ENCODE measurements at regions not wholly inside any gene's neighbourhood (a gene's known extent, or its start where the extent isn't known, plus 50 kb on each side); places are given as distances from the start of the nearest gene placed in this dataset.

DNA sequence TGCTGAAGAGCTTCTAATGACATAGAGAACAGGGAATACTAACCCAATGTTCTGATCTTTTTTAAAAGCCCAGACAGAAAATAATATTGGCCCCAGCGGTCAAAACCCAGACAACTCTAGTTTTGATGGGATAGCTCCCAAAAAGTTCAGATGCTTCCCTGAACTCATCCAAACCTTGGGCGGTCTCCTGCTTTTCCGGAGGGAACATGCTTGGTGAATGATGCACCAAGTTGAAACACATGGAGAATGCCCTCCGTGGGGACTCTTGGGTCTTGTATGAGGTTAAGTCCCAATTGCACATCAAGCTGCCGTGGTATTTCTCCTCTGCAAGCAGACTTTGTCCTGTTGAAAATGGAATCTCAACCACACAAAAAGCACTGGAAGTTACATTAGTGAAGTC lies 120.7 kb upstream of the CTAGE1 start:
- no peaks in the 10 kb centered on the region for H3K27me3 ChIP-seq (ENCODE audit: insufficient read depth, low read length, poor library complexity, severe bottlenecking)
- TF ChIP-seq, protein P1, sequence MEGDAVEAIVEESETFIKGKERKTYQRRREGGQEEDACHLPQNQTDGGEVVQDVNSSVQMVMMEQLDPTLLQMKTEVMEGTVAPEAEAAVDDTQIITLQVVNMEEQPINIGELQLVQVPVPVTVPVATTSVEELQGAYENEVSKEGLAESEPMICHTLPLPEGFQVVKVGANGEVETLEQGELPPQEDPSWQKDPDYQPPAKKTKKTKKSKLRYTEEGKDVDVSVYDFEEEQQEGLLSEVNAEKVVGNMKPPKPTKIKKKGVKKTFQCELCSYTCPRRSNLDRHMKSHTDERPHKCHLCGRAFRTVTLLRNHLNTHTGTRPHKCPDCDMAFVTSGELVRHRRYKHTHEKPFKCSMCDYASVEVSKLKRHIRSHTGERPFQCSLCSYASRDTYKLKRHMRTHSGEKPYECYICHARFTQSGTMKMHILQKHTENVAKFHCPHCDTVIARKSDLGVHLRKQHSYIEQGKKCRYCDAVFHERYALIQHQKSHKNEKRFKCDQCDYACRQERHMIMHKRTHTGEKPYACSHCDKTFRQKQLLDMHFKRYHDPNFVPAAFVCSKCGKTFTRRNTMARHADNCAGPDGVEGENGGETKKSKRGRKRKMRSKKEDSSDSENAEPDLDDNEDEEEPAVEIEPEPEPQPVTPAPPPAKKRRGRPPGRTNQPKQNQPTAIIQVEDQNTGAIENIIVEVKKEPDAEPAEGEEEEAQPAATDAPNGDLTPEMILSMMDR (conservative IDR thresholded peaks at IDR 0.05; ENCODE audit: low read length): no peak
- TF ChIP-seq EZH2phosphoT487 (IDR thresholded peaks at IDR 0.05; ENCODE audit: borderline replicate concordance): no peak
- H4K20me1 ChIP-seq (ENCODE audit: insufficient read depth, low read length, poor library complexity, severe bottlenecking): no peaks in the 10 kb centered on the region
- no peak overlapping the region for H3K4me2 ChIP-seq (ENCODE audit: low read depth, low read length, poor library complexity, severe bottlenecking)
- no peaks in the 10 kb centered on the region for H3K4me1 ChIP-seq (ENCODE audit: insufficient read depth, low read length, poor library complexity, severe bottlenecking)
- no peaks in the 10 kb centered on the region for H3F3A ChIP-seq (ENCODE audit: low read depth)
- H2AFZ ChIP-seq (ENCODE audit: low read length): no peak overlapping the region
- H3K9me2 ChIP-seq (replicated peaks; ENCODE audit: low read depth, low read length): no peaks in the 10 kb centered on the region
- H3K9ac ChIP-seq (ENCODE audit: low read depth, low read length, poor library complexity, severe bottlenecking): no peak overlapping the region
- no peaks in the 10 kb centered on the region for H3K9me3 ChIP-seq (ENCODE audit: insufficient read depth, low read depth, low read length)
- H3K36me3 ChIP-seq (ENCODE audit: insufficient read depth, low read length): no peaks in the 10 kb centered on the region
- H3K79me2 ChIP-seq (ENCODE audit: insufficient read depth, low read length): no peaks in the 10 kb centered on the region
- H3K4me3 ChIP-seq (ENCODE audit: low read length, poor library complexity, severe bottlenecking): no peak overlapping the region

DNA sequence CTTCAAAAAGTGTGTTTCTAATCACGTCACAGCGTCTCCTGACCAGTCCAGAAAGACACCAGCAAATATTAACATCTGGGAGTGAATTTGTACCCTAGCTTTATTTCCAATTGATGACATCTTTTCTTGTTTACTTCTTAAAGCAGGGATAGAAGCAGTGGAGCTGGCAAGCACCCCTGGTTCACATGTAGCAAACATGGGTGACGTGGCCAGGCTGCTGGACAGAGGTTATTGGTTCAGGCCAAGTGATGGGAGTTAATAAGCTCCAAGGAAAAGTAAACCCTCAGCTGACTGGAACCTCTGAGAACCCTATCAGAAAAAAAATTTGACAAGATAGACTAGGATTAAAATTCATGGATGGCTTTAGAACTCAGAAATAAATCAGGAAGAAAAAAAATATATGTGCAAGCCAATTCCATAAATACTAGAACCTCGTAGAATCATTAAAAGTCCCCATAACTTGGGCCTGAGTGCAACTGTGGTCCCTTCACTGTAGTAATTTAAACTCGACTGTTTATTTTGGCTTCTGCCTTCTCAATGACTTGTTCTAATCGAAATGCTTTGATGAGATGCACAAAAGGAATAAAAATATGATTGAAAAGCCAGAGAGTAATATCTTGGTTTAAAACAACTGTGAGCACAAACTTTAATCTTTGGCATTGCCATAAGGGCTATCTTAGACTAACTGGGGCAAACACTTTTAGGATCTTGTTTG lies 121.5 kb upstream of the CTAGE1 start:
- Histone ChIP-seq H3K9me3 (ENCODE audit: insufficient read depth, low read depth, low read length) (no peaks in the 10 kb centered on the region), H3K4me3 (ENCODE audit: low read length, poor library complexity, severe bottlenecking) (no peak overlapping the region), H3K9me2 (replicated peaks; ENCODE audit: low read depth, low read length) (no peaks in the 10 kb centered on the region), H3K79me2 (ENCODE audit: insufficient read depth, low read length) (no peaks in the 10 kb centered on the region), H3K4me1 (ENCODE audit: insufficient read depth, low read length, poor library complexity, severe bottlenecking) (no peaks in the 10 kb centered on the region), H3K9ac (ENCODE audit: low read depth, low read length, poor library complexity, severe bottlenecking) (no peak overlapping the region), H3K27me3 (ENCODE audit: insufficient read depth, low read length, poor library complexity, severe bottlenecking) (no peaks in the 10 kb centered on the region), H3K4me2 (ENCODE audit: low read depth, low read length, poor library complexity, severe bottlenecking) (no peak overlapping the region), H4K20me1 (ENCODE audit: insufficient read depth, low read length, poor library complexity, severe bottlenecking) (no peaks in the 10 kb centered on the region), H3F3A (ENCODE audit: low read depth) (no peaks in the 10 kb centered on the region), H3K36me3 (ENCODE audit: insufficient read depth, low read length) (no peaks in the 10 kb centered on the region), H2AFZ (ENCODE audit: low read length) (no peak overlapping the region)
- TF ChIP-seq, protein P1 (conservative IDR thresholded peaks at IDR 0.05; ENCODE audit: low read length): no peak
- TF ChIP-seq EZH2phosphoT487 (IDR thresholded peaks at IDR 0.05; ENCODE audit: borderline replicate concordance): no peak

DNA sequence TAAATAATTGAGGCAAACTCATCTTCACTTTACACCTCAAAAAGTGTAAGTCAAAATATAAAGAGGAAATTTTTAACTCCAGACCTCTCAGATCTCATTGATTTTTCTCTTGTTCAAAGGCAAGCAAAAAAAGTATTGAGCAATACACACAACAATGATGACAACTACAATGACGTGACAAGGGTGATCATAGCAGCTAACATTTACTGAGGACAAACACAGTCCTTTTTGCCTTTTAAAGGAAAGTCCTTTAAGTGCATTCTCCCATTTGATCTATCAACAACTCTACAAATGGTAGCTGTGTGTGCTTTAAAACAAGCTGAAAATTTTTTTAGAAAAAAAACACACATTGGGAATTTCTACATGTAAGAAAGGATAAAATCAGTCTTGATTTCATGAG lies 123.5 kb upstream of the CTAGE1 start:
- no peak overlapping the region for H3K9ac ChIP-seq (ENCODE audit: low read depth, low read length, poor library complexity, severe bottlenecking)
- H3K4me3 ChIP-seq (ENCODE audit: low read length, poor library complexity, severe bottlenecking): no peak overlapping the region

More for the DNA sequence above, 123.5 kb upstream of the CTAGE1 start:
- Histone ChIP-seq H4K20me1 (ENCODE audit: insufficient read depth, low read length, poor library complexity, severe bottlenecking) (no peaks in the 10 kb centered on the region), H3K79me2 (ENCODE audit: insufficient read depth, low read length) (no peaks in the 10 kb centered on the region), H3K9me3 (ENCODE audit: insufficient read depth, low read depth, low read length) (no peaks in the 10 kb centered on the region), H3K4me1 (ENCODE audit: insufficient read depth, low read length, poor library complexity, severe bottlenecking) (no peaks in the 10 kb centered on the region), H3F3A (ENCODE audit: low read depth) (no peaks in the 10 kb centered on the region), H2AFZ (ENCODE audit: low read length) (no peak overlapping the region), H3K4me2 (ENCODE audit: low read depth, low read length, poor library complexity, severe bottlenecking) (no peak overlapping the region), H3K27me3 (ENCODE audit: insufficient read depth, low read length, poor library complexity, severe bottlenecking) (no peaks in the 10 kb centered on the region), H3K36me3 (ENCODE audit: insufficient read depth, low read length) (no peaks in the 10 kb centered on the region), H3K9me2 (replicated peaks; ENCODE audit: low read depth, low read length) (no peaks in the 10 kb centered on the region)
- no peak for TF ChIP-seq EZH2phosphoT487 (IDR thresholded peaks at IDR 0.05; ENCODE audit: borderline replicate concordance)
- TF ChIP-seq, protein P1 (conservative IDR thresholded peaks at IDR 0.05; ENCODE audit: low read length): no peak
